SKM-1 treated with dmso at 0.1 percent for 144 hours (cell line): ENCODE measurements at regions not wholly inside any gene's neighbourhood (a gene's known extent, or its start where the extent isn't known, plus 50 kb on each side); places are given as distances from the start of the nearest gene placed in this dataset.
"Not testable (repeated sequence)": the region's sequence is repeated elsewhere in the genome, so short reads cannot be mapped to it uniquely, and the experiment has no call there.

Experiments
- DNase-seq: peaks from one replicate; lab custom pipeline; 2025; ENCODE audit not compliant: unreplicated experiment; lab: John Stamatoyannopoulos, UW

GRCh38 chr7:46945328-46945727 is 636.6 kb downstream of the TNS3 start:
- no peak for DNase-seq

- no peak for DNase-seq
Measured at GRCh38 chr7:46943996-46944395, 637.9 kb downstream of the TNS3 start.

GRCh38 chr7:46942574-46942973 is 639.3 kb downstream of the TNS3 start:
- no peak for DNase-seq

DNA sequence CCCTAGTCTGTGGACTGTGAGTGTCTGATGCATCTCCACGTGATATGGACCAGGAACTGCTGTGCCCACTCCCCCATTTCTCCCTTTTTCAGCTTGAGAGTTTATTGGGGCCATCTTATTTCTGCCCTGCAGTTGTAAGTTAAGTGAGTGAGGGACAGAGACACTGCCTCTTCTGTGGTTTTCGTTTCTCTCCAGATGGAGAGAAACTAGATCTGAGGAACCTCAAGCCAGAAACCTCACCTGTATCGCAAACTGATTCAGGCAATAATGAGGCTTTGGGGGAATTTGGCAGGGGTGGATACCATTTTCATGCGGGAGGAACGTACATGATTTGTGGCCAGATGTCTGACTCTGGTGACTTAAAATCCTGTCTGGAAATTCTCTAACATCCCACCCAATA is 641.7 kb downstream of the TNS3 start:
- no peak for DNase-seq

DNA sequence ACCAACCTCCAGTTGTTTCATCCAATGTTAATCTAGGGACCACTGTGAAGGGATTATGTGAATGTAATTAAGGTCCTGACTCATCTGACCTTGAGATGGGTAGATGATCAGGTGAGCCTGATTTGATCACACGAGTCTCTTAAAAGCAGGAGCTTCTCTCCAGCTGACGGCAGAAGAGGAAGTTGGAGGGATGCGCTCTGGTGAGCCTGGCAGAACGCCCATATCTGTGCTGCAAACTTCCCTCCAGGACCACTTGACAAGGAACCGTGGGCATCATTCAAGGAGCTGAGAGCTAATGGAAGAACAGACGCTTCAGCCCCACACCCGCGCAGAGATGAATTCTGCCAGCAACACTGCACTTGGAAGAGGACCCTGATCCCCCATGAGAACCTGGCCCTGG is 642.4 kb downstream of the TNS3 start:
- peak; percentile 14 for DNase-seq

GRCh38 chr7:46939089-46939488 is 642.8 kb downstream of the TNS3 start:
- DNase-seq, result no peak

DNA sequence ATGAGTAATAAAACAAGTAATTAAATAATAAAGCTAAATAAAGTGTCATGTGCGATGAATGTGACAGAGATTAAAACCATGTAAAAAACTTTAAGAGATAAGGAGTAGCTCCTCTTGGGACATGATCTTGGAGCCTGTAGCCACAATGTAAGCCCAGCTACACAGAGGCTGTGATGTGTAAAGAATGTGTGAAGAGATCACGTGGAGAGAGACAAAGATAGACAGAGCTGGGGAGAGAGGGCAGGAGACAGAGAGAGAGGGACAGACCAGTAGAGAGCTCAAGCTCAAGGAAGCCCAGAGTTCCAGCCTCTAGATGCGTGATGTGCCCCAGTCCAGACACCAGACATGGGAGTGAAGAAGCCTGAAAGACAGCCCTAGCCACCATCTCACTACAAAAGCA is 644.1 kb downstream of the TNS3 start:
- no peak for DNase-seq

DNA sequence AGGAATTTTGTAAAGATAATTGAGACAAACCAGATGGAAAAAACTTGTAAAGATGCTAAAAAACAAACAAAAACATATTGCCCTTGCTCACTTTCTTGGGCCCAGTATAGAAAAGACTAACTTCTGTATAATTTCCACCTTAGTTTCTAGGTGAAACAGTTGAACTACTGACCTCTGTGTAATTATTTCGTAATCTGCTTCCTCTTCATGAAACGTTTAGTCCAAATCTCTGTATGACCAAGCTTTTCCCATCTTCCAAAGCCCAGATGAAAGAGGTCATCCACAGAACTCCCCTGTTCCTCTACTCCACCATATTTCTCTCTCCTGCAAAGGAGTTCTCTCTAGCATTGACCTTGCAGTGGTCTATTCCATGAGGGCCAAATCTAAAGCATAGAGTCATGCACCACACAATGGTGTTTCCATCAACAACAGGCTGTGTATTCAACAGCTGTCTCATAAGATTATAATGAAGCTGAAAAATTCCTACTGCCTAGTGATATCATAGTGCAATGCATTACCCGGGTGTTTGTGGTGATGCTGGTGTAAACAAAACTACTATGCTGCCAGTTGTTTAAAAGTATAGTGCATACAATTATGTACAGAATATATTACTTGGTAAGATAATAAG is 647.6 kb downstream of the TNS3 start:
- peak; percentile 28 for DNase-seq

- DNase-seq, result no peak
Measured at GRCh38 chr7:46933596-46933995, 648.3 kb downstream of the TNS3 start.

DNA sequence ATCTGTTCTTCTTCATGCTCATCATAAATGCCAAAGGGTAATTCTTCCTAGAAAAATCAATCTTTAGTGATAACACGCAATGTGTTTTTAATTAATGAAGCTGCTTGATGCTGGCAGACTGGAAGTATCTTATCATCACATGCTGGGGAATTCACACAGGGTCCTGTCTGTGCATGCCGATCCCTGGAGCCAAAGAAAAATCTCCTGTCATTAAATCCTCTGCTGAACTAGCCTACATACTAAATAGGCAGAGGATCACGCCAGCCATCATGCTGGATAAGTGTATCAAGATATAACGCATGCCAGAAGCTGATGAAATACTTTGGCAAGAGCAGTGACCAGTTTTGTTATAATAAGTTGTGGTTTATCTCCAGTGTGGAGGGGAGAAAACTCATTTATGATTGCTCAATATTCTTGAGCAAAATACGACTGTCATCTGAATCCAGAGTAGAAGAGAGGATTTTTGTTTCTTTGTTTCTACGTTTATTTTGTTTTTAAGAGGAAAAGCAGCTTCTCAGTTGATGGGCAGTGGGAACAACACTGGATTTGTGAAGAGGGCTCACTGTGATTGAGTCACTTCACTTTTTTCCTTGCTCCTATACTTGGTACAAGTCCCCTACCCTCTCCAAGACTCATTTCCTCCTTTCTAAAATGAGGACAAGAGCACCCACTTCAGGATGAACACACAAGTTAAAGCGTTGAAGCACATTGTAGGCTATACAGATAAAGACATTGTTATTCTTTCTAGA is 649.1 kb downstream of the TNS3 start:
- peak; percentile 61 for DNase-seq

DNA sequence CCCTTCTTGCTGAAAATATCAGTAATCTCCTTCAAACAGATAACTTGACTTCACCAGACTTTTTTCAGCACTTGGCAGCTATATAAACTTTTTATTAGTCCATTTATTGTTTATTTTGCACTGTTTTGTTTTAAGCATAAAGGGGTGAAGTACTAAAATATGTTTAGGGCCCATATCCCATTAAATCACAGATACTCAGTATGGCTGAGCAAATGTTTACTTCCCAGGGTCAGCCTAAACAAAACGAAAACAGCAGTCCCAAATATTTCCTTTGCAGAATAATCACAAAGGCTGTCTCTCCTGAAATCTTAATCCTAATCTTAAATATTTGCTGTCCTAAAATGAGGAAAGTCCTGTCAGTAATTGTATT is 649.6 kb downstream of the TNS3 start:
- DNase-seq, result no peak

DNA sequence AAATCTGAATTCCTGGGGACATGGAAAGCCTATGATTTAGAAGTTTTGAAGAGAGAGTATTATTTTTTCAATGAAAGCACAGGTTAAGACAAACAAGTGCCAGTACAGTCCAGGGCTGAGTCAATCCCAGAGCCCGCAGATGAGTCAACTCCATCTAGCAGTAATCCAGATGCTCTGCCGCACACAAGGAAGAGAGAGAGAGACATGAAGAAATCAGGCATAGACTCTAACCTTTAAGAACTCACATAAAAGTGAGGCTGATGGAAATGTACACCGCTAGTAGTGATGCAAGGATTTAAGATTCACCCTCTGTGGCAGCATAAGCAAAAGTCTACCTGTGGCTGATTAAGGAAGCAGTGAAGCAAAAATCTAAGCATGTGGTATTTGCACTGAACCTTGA is 651.5 kb downstream of the TNS3 start:
- no peak for DNase-seq

- no peak for DNase-seq
Measured at GRCh38 chr7:46929359-46929758, 652.6 kb downstream of the TNS3 start.

- DNase-seq, result no peak
Measured at GRCh38 chr7:46928719-46929118, 653.2 kb downstream of the TNS3 start.

- DNase-seq, result no peak
Measured at GRCh38 chr7:46927131-46927810, 654.6 kb downstream of the TNS3 start.

- no peak for DNase-seq
Measured at GRCh38 chr7:46916581-46916980, 665.3 kb downstream of the TNS3 start.

DNA sequence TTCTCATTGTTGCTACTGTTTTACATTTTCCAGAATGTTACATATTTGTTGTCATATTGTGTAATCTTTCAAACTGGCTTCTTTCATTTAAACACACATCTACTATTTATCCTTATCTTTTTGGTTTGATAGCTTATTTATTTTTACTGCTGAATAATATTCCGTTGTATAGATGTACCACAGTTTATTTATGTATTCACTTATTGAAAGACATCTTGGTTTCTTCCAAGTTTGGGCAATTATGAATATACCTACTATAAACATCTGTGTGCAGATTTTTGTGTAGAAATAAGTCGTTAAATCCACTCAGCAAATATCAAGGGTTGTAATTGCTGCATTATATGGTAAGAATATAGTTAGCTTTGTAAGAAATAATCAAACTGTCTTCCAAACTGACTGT is 669.2 kb downstream of the TNS3 start:
- no peak for DNase-seq

- no peak for DNase-seq
Measured at GRCh38 chr7:46909601-46910051, 672.3 kb downstream of the TNS3 start.

GRCh38 chr7:46908770-46909169 is 673.1 kb downstream of the TNS3 start:
- DNase-seq, result no peak

- DNase-seq, result not testable (repeated sequence)
Measured at GRCh38 chr7:46904523-46904922, 677.4 kb downstream of the TNS3 start.

- DNase-seq, result no peak
Measured at GRCh38 chr7:46902463-46902862, 679.4 kb downstream of the TNS3 start.
